GM23248 (cell line): ENCODE measurements at regions not wholly inside any gene's neighbourhood (a gene's known extent, or its start where the extent isn't known, plus 50 kb on each side); places are given as distances from the start of the nearest gene placed in this dataset.

Experiments used
- EZH2 ChIP-seq: fragments of 200-600 bp; sonication (generic); IDR thresholded peaks from 2 replicates; pipeline ENCODE4 v1.6.1; 2018; ENCODE audit warnings: antibody characterized with exemption, mild to moderate bottlenecking; ENCODE audit not compliant: insufficient read depth, poor library complexity, severe bottlenecking
- EZH2phosphoT487 ChIP-seq: fragments of 200-600 bp; sonication (generic); IDR thresholded peaks from 2 replicates; pipeline ENCODE4 v1.6.1; 2018; ENCODE audit warnings: antibody characterized with exemption, moderate library complexity, mild to moderate bottlenecking, low read depth; ENCODE audit not compliant: insufficient read depth

DNA sequence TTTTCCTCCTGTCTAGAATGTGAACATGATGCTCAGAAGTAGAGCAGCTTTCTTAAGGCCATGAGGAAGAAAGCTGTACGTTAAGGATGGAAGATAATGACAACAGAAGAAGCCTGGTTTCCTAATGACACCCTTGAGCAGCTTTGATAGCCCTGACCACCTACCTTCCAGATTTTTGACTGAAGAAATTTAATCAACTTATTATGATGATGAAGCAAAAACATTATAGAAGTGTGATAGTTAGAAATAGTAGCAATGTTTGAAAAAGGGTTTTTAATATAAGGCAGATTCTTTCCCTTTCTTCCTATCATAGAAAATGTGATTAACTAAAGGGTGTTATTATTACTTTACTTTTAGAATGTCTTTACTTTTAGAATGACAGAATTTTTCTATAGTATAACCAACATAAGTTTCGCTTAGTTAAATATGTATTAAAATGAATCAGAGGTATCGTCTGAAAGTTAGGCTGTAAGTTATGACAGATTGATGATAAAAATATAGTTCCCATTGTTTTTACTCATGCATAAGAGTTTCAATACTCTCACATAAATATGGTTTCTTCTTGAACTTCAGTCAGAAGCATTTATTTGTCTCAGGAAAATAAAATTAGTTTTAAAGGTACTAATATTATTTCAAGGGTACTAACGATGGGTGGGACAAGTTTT is 50.1 kb upstream of the PPFIA2 start:
- TF ChIP-seq EZH2 (no peak), EZH2phosphoT487 (no peak)
